Mesenchymal stem cell (in vitro differentiated cells and primary cell): ENCODE measurements at regions not wholly inside any gene's neighbourhood (a gene's known extent, or its start where the extent isn't known, plus 50 kb on each side); places are given as distances from the start of the nearest gene placed in this dataset.

Source experiments
- DNase-seq: peaks from one replicate; pipeline ENCODE4 v3.0.0-alpha.2; 2013
- H2AFZ ChIP-seq: one replicate; pipeline ENCODE4 v1.6.1; 2013; ENCODE audit warnings: low read depth, mild to moderate bottlenecking, control low read depth, inconsistent platforms, low read length, moderate library complexity
- H2AK5ac ChIP-seq: 2 replicates; pipeline ENCODE4 v1.6.1; 2013; ENCODE audit warnings: low read length, moderate library complexity, mild to moderate bottlenecking, inconsistent platforms; ENCODE audit not compliant: severe bottlenecking
- H2BK120ac ChIP-seq: one replicate; pipeline ENCODE4 v1.6.1; 2013; ENCODE audit warnings: low read depth, mild to moderate bottlenecking, inconsistent platforms, low read length, moderate library complexity
- H2BK12ac ChIP-seq, 2 experiments: one replicate each; pipeline ENCODE4 v1.6.1; 2013; ENCODE audit warnings: inconsistent platforms in 2 of 2, low read length in 2 of 2, mild to moderate bottlenecking in 2 of 2, moderate library complexity in 2 of 2, control low read depth in 1 of 2
- H2BK15ac ChIP-seq: one replicate; pipeline ENCODE4 v1.6.1; 2013; ENCODE audit warnings: mild to moderate bottlenecking, low read depth, inconsistent platforms; ENCODE audit not compliant: poor library complexity, severe bottlenecking
- H2BK5ac ChIP-seq: 2 replicates; pipeline ENCODE4 v1.6.1; 2013; ENCODE audit warnings: low read depth, mild to moderate bottlenecking, low read length, control low read depth, inconsistent platforms; ENCODE audit not compliant: poor library complexity, severe bottlenecking
- H3K14ac ChIP-seq, 2 experiments: one replicate each; pipeline ENCODE4 v1.6.1; 2013; ENCODE audit warnings: inconsistent platforms in 2 of 2, low read length in 2 of 2, control low read depth in 1 of 2, mild to moderate bottlenecking in 1 of 2, moderate library complexity in 1 of 2
- H3K18ac ChIP-seq, 2 experiments: one replicate each; pipeline ENCODE4 v1.6.1; 2013; ENCODE audit warnings: inconsistent platforms in 2 of 2, low read length in 2 of 2, control low read depth in 1 of 2, low read depth in 1 of 2, mild to moderate bottlenecking in 1 of 2
- H3K23ac ChIP-seq, 2 experiments: one replicate each; pipeline ENCODE4 v1.6.1; 2013; ENCODE audit warnings: inconsistent platforms in 2 of 2, low read length in 2 of 2, mild to moderate bottlenecking in 2 of 2, moderate library complexity in 2 of 2, control low read depth in 1 of 2
- H3K27ac ChIP-seq: 2 replicates; pipeline ENCODE4 v1.5.1; 2013; ENCODE audit warnings: mild to moderate bottlenecking, moderate library complexity, low read length, control low read depth, inconsistent platforms; ENCODE audit not compliant: poor library complexity, severe bottlenecking
- H3K27me3 ChIP-seq, 2 experiments: 2 replicates each; pipeline versions ENCODE4 v1.6.1 to v1.7.0; 2013; ENCODE audit warnings: low read length in 2 of 2, mild to moderate bottlenecking in 2 of 2, moderate library complexity in 2 of 2, control low read depth in 1 of 2, inconsistent platforms in 1 of 2; ENCODE audit not compliant: control insufficient read depth in 1 of 2, insufficient read depth in 1 of 2
- H3K36me3 ChIP-seq, 2 experiments: 2 replicates each; pipeline versions ENCODE4 v1.6.1 to v1.7.0; 2013; ENCODE audit warnings: low read length in 2 of 2, control low read depth in 1 of 2, inconsistent platforms in 1 of 2, low read depth in 1 of 2, mild to moderate bottlenecking in 1 of 2; ENCODE audit not compliant: insufficient read depth in 2 of 2, control insufficient read depth in 1 of 2
- H3K4ac ChIP-seq, 2 experiments: one replicate each; pipeline ENCODE4 v1.6.1; 2013; ENCODE audit warnings: inconsistent platforms in 2 of 2, low read length in 2 of 2, mild to moderate bottlenecking in 2 of 2, moderate library complexity in 2 of 2, control low read depth in 1 of 2, low read depth in 1 of 2
- H3K4me1 ChIP-seq: 2 replicates; pipeline ENCODE4 v1.6.1; 2013; ENCODE audit warnings: low read depth, low read length, control low read depth; ENCODE audit not compliant: control insufficient read depth, insufficient read depth
- H3K4me2 ChIP-seq: 2 replicates; pipeline ENCODE4 v1.6.1; 2013; ENCODE audit warnings: low read length, mild to moderate bottlenecking, inconsistent platforms; ENCODE audit not compliant: poor library complexity, severe bottlenecking
- H3K4me3 ChIP-seq, 2 experiments: 2 replicates each; pipeline versions ENCODE4 v1.5.1 to v1.7.0; 2013; ENCODE audit warnings: low read length in 2 of 2, mild to moderate bottlenecking in 2 of 2, control low read depth in 1 of 2, low read depth in 1 of 2; ENCODE audit not compliant: insufficient read depth in 1 of 2
- H3K79me1 ChIP-seq: replicated peaks from 2 replicates; pipeline ENCODE4 v1.6.1; 2013; ENCODE audit warnings: mild to moderate bottlenecking, control low read depth, low read length, inconsistent platforms; ENCODE audit not compliant: poor library complexity, severe bottlenecking
- H3K9ac ChIP-seq: 2 replicates; pipeline ENCODE4 v1.7.0; 2013; ENCODE audit warnings: mild to moderate bottlenecking, low read length, moderate library complexity
- H3K9me3 ChIP-seq: 2 replicates; pipeline ENCODE4 v1.7.0; 2013; ENCODE audit warnings: mild to moderate bottlenecking, low read length; ENCODE audit not compliant: control insufficient read depth
- H4K8ac ChIP-seq: one replicate; pipeline ENCODE4 v1.6.1; 2013; ENCODE audit warnings: inconsistent platforms, mild to moderate bottlenecking, low read length, moderate library complexity
- H4K91ac ChIP-seq: one replicate; pipeline ENCODE4 v1.6.1; 2013; ENCODE audit warnings: mild to moderate bottlenecking, low read length, inconsistent platforms
- WGBS: methylation state at CpG from one replicate; pipeline ENCODE4 v1.1.7; 2013; ENCODE audit warnings: mixed read lengths; 5-methylcytosine and 5-hydroxymethylcytosine counted together

- Histone ChIP-seq H3K27me3 (peaks cover 0 to 5% of the 10 kb centered on the region in 2 experiments), H2BK15ac (no peak overlapping the region), H3K27ac (no peak overlapping the region), H3K4me3 (no peak overlapping the region), H2BK12ac (no peak overlapping the region), H3K18ac (no peak overlapping the region), H2BK120ac (no peak overlapping the region), H4K91ac (no peak overlapping the region), H2AK5ac (no peak overlapping the region), H3K23ac (no peak overlapping the region), H3K4ac (no peak overlapping the region), H3K14ac (no peak overlapping the region), H3K4me1 (no peaks in the 10 kb centered on the region), H3K79me1 (no peaks in the 10 kb centered on the region), H3K4me2 (no peak overlapping the region), H3K9ac (no peak overlapping the region), H3K9me3 (no peaks in the 10 kb centered on the region), H4K8ac (no peak overlapping the region), H2BK5ac (no peak overlapping the region), H3K36me3 (no peaks in the 10 kb centered on the region), H2AFZ (no peak overlapping the region)
- peak; percentile 1 for DNase-seq
Measured at GRCh38 chr11:111148953-111149352, 96.6 kb upstream of the POU2AF2 start.

DNA sequence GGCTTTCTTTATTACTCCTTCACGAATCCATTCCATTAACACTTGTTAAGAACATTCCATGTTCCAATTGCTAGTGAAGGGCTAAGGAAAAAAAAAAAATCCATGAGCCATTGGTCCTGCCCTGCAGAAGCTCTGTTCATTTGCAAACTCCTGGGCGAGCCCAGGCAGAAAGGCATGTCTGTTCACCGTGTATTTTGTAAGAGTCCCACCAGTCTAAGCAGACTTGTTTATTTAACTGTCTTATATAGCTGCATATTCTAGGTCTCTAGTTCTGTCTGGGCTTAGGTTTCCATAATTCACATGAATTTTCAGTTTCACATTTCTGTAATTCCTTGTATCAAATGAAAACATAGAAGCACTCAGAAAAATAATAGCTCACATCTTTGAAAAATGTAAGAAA, 97.4 kb upstream of the POU2AF2 start:
- Histone ChIP-seq H3K9ac (no peak overlapping the region), H2BK120ac (no peak overlapping the region), H3K27me3 (peaks cover 0 to 5% of the 10 kb centered on the region in 2 experiments), H2BK15ac (no peak overlapping the region), H4K8ac (no peak overlapping the region), H3K23ac (no peak overlapping the region), H3K27ac (no peak overlapping the region), H3K4ac (no peak overlapping the region), H2BK12ac (no peak overlapping the region), H2AK5ac (no peak overlapping the region), H3K79me1 (no peaks in the 10 kb centered on the region), H2BK5ac (no peak overlapping the region), H3K36me3 (no peaks in the 10 kb centered on the region), H3K18ac (no peak overlapping the region), H2AFZ (no peak overlapping the region), H3K4me1 (no peaks in the 10 kb centered on the region), H3K14ac (no peak overlapping the region), H3K4me2 (no peak overlapping the region), H4K91ac (no peak overlapping the region), H3K4me3 (no peak overlapping the region), H3K9me3 (no peaks in the 10 kb centered on the region)
- 71% methylated on average over 2 of the region's 3 CpGs for WGBS
- peak; percentile 5 for DNase-seq

GRCh38 chr11:111137846-111138245, 107.7 kb upstream of the POU2AF2 start:
- H4K91ac ChIP-seq = no peak overlapping the region
- H3K36me3 ChIP-seq = no peaks in the 10 kb centered on the region
- no peak overlapping the region for H2BK12ac ChIP-seq
- no peak overlapping the region for H2BK120ac ChIP-seq
- H2AK5ac ChIP-seq = no peak overlapping the region
- H3K79me1 ChIP-seq = no peaks in the 10 kb centered on the region
- H3K18ac ChIP-seq = no peak overlapping the region
- H2BK5ac ChIP-seq = no peak overlapping the region
- no peak overlapping the region for H3K4me3 ChIP-seq
- no peak overlapping the region for H2BK15ac ChIP-seq
- no peak for DNase-seq
- no peak overlapping the region for H3K4ac ChIP-seq
- no peak overlapping the region for H3K14ac ChIP-seq
- no peak overlapping the region for H3K23ac ChIP-seq
- no peaks in the 10 kb centered on the region for H3K4me1 ChIP-seq
- no peaks in the 10 kb centered on the region for H3K27me3 ChIP-seq
- H3K9ac ChIP-seq = no peak overlapping the region
- no peak overlapping the region for H3K4me2 ChIP-seq
- no peak overlapping the region for H4K8ac ChIP-seq
- H2AFZ ChIP-seq = no peak overlapping the region
- no peaks in the 10 kb centered on the region for H3K9me3 ChIP-seq
- no peak overlapping the region for H3K27ac ChIP-seq
- 100% methylated on average over 1 of the region's 1 CpG for WGBS

DNA sequence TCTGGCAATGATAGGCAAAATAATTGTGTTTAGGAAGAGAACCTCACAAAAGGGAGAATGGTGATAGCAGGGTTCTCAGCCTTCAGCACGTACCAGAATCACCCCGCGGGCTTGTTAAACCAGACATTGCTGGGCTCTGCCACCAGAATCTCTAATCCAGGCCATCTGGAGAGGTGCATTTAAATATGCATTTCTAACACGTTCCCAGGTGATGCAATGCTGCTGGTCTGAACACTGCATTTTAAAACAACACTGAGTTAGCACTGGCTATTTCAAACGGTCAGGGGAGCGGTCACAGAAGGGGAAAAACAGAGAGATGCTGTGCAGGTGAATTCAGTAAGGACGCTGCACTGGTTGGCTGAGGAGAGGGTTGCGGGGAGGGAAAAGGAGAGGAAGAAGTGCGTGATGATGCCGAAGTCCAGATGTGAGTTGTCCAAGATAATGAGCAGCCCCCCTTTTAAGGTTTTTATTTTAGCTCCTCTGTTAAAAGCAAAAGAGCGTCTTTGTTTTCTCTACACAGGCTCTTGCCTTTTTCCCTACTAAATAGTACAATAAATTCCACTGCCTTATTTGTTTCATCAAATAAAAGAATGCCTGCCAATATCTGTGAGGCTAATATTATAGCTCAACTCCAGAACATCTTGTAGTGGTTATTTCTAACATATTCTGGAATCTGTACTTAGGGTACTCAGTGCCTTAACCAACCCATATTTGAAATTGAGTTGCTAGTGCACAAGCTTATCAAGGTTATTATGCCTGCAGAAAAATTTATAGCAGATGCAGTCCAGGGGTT, 109.6 kb upstream of the POU2AF2 start:
- Histone ChIP-seq H3K36me3 (no peaks in the 10 kb centered on the region), H3K27ac (no peak overlapping the region), H3K79me1 (no peaks in the 10 kb centered on the region), H3K4me1 (no peaks in the 10 kb centered on the region), H2BK120ac (no peak overlapping the region), H3K9ac (no peak overlapping the region), H3K14ac (no peak overlapping the region), H2BK15ac (no peak overlapping the region), H3K4ac (no peak overlapping the region), H2BK5ac (no peak overlapping the region), H2BK12ac (no peak overlapping the region), H4K91ac (no peak overlapping the region), H3K4me3 (no peak overlapping the region), H2AFZ (no peak overlapping the region), H3K18ac (no peak overlapping the region), H3K27me3 (no peaks in the 10 kb centered on the region), H2AK5ac (no peak overlapping the region), H3K23ac (no peak overlapping the region), H3K9me3 (peaks cover 6% of the 10 kb centered on the region), H4K8ac (no peak overlapping the region), H3K4me2 (no peak overlapping the region)
- WGBS = 83% methylated on average over 9 of the region's 11 CpGs
- DNase-seq = no peak
